ENCODE measurements at regions not wholly inside any gene's neighbourhood (a gene's known extent, or its start where the extent isn't known, plus 50 kb on each side); places are given as distances from the start of the nearest gene placed in this dataset.
"Not testable (repeated sequence)": the region's sequence is repeated elsewhere in the genome, so short reads cannot be mapped to it uniquely, and the experiment has no call there.

GRCh38 chr10:28733245-28733644 is 55.9 kb downstream of the BAMBI start:
- no peak for DNase-seq

GRCh38 chr10:28733647-28734046 is 56.3 kb downstream of the BAMBI start:
- no peak for DNase-seq

GRCh38 chr10:28734938-28735759 is 57.8 kb downstream of the BAMBI start:
- DNase-seq: no peak

GRCh38 chr10:28737096-28737495 is 59.8 kb downstream of the BAMBI start:
- no peak for DNase-seq

GRCh38 chr10:28738200-28738599 is 60.9 kb downstream of the BAMBI start:
- DNase-seq: no peak

GRCh38 chr10:28743576-28743975 is 66.3 kb downstream of the BAMBI start:
- DNase-seq: no peak

GRCh38 chr10:28744069-28744768 is 66.9 kb downstream of the BAMBI start:
- DNase-seq: no peak

GRCh38 chr10:28754930-28755718 is 77.8 kb downstream of the BAMBI start:
- DNase-seq: no peak

- DNase-seq: no peak
Measured at GRCh38 chr10:28761084-28761846, 83.9 kb downstream of the BAMBI start.

- no peak for DNase-seq
Measured at GRCh38 chr10:28763471-28764170, 86.3 kb downstream of the BAMBI start.

GRCh38 chr10:28765641-28766040 is 88.3 kb downstream of the BAMBI start:
- DNase-seq: no peak

GRCh38 chr10:28768227-28768626 is 90.9 kb downstream of the BAMBI start:
- no peak for DNase-seq

- no peak for DNase-seq
Measured at GRCh38 chr10:28769091-28769604, 91.8 kb downstream of the BAMBI start.

GRCh38 chr10:28771580-28772090 is 94.3 kb downstream of the BAMBI start:
- DNase-seq: not testable (repeated sequence)

GRCh38 chr10:28774051-28774995 is 97.0 kb downstream of the BAMBI start:
- no peak for DNase-seq

- no peak for DNase-seq
Measured at GRCh38 chr10:28775773-28776172, 98.5 kb downstream of the BAMBI start.

- DNase-seq: no peak
Measured at GRCh38 chr10:28776519-28776918, 99.2 kb downstream of the BAMBI start.

GRCh38 chr10:28777911-28778310 is 100.6 kb downstream of the BAMBI start:
- DNase-seq: no peak

GRCh38 chr10:28778524-28778923 is 101.2 kb downstream of the BAMBI start:
- DNase-seq: no peak

- no peak for DNase-seq
Measured at GRCh38 chr10:28781296-28781695, 104.0 kb downstream of the BAMBI start.

Data from GF-D8 (cell line).